ENCODE measurements at regions not wholly inside any gene's neighbourhood (a gene's known extent, or its start where the extent isn't known, plus 50 kb on each side); places are given as distances from the start of the nearest gene placed in this dataset.

DNA sequence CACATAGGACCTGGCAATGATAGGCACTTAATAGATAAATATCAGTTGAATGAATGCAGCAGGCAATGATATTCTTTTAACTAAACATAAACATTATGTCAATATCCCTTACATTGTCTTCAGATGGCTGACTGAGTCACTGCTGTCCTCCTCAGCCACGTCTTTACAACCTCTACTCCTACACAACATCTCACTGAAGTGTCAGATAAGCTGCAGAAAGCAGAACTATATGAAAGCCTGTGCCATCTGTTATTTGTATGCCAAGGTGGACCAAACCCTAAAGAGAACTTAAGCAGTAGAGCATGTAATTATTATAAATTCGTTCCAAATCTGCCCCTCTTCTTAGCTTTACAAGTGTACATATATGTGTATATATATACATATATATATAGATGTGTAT is 271.2 kb downstream of the RASEF start:
- DNase-seq (ENCODE audit: low spot score in 2 of 2), result no peak
- H3K4me3 ChIP-seq (ENCODE audit: low read depth, poor library complexity, severe bottlenecking), result no peak overlapping the region
- WGBS, 2 donors, result 53 to 79% methylated on average over 2 of the region's 2 CpGs
- intact Hi-C loops (cut with DNase I; ENCODE audit: low total_unique reads), result no loop called here
- TF ChIP-seq POLR2A (IDR thresholded peaks at IDR 0.05), result no peak
- TF ChIP-seq, protein P1, sequence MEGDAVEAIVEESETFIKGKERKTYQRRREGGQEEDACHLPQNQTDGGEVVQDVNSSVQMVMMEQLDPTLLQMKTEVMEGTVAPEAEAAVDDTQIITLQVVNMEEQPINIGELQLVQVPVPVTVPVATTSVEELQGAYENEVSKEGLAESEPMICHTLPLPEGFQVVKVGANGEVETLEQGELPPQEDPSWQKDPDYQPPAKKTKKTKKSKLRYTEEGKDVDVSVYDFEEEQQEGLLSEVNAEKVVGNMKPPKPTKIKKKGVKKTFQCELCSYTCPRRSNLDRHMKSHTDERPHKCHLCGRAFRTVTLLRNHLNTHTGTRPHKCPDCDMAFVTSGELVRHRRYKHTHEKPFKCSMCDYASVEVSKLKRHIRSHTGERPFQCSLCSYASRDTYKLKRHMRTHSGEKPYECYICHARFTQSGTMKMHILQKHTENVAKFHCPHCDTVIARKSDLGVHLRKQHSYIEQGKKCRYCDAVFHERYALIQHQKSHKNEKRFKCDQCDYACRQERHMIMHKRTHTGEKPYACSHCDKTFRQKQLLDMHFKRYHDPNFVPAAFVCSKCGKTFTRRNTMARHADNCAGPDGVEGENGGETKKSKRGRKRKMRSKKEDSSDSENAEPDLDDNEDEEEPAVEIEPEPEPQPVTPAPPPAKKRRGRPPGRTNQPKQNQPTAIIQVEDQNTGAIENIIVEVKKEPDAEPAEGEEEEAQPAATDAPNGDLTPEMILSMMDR (IDR thresholded peaks at IDR 0.05), result no peak

GRCh38 chr9:82797534-82797933 is 265.4 kb downstream of the RASEF start:
- TF ChIP-seq, protein P1 (IDR thresholded peaks at IDR 0.05), result no peak
- TF ChIP-seq POLR2A (IDR thresholded peaks at IDR 0.05), result no peak
- WGBS, 2 donors, result 41 to 42% methylated on average over 3 of the region's 3 CpGs
- no peak for DNase-seq (ENCODE audit: low spot score in 2 of 2)
- intact Hi-C loops (cut with DNase I; ENCODE audit: low total_unique reads), result no loop called here
- no peak overlapping the region for H3K4me3 ChIP-seq (ENCODE audit: low read depth, poor library complexity, severe bottlenecking)

GRCh38 chr9:82799286-82799685 is 263.7 kb downstream of the RASEF start:
- WGBS, 2 donors, result 80 to 86% methylated on average over 4 of the region's 4 CpGs
- no peak overlapping the region for H3K4me3 ChIP-seq (ENCODE audit: low read depth, poor library complexity, severe bottlenecking)
- DNase-seq (ENCODE audit: low spot score in 2 of 2), result no peak
- TF ChIP-seq, protein P1 (IDR thresholded peaks at IDR 0.05), result no peak
- TF ChIP-seq POLR2A (IDR thresholded peaks at IDR 0.05), result no peak
- intact Hi-C loops (cut with DNase I; ENCODE audit: low total_unique reads), result no loop called here

DNA sequence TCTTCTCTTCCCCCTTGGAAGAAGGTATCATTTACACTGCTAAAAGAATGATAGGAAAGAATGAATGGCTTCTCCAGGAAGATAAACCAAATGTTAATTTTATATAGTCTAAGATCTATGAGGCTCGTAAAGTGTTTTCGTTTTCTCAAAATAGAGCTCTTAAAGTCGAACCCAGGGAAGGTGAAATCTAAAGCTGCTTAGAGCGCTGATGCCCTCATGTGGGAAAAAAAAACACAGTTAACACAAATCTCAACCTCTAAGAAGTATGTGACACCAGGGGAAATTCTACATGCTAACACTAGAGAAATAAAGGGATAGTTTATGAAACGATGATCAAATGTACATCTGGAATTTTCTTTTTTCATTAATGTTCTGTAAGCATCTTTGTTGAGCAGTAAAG is 257.9 kb downstream of the RASEF start:
- no peak for DNase-seq (ENCODE audit: low spot score in 2 of 2)
- intact Hi-C loops (cut with DNase I; ENCODE audit: low total_unique reads), result no loop called here
- no peak overlapping the region for H3K4me3 ChIP-seq (ENCODE audit: low read depth, poor library complexity, severe bottlenecking)
- TF ChIP-seq, protein P1 (IDR thresholded peaks at IDR 0.05), result no peak
- no peak for TF ChIP-seq POLR2A (IDR thresholded peaks at IDR 0.05)
- WGBS, 2 donors, result 56 to 67% methylated on average over 5 of the region's 5 CpGs

DNA sequence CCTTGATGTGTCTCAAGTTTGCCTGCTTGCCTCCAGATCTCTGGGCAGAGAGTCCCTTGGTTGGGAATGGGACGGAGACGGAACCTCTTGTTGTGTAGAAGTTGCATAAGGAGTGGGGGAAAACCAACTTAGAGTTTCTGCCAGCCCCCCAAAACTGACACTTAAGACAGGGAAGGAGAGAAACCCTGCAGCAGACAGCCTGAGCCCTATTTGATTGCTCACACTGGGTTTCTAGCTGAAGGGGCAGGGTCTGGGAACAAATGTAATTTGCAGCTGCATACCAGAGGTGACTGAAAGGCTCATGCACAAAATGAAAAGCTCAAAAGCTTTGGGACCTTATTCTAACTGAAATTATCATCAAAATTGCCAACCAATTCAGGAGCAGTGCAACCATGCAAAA is 254.5 kb downstream of the RASEF start:
- 84 to 92% methylated on average over 2 of the region's 2 CpGs for WGBS, 2 donors
- TF ChIP-seq, protein P1 (IDR thresholded peaks at IDR 0.05), result no peak
- TF ChIP-seq POLR2A (IDR thresholded peaks at IDR 0.05), result no peak
- H3K4me3 ChIP-seq (ENCODE audit: low read depth, poor library complexity, severe bottlenecking), result no peak overlapping the region
- intact Hi-C loops (cut with DNase I; ENCODE audit: low total_unique reads), result no loop called here
- no peak for DNase-seq (ENCODE audit: low spot score in 2 of 2)

DNA sequence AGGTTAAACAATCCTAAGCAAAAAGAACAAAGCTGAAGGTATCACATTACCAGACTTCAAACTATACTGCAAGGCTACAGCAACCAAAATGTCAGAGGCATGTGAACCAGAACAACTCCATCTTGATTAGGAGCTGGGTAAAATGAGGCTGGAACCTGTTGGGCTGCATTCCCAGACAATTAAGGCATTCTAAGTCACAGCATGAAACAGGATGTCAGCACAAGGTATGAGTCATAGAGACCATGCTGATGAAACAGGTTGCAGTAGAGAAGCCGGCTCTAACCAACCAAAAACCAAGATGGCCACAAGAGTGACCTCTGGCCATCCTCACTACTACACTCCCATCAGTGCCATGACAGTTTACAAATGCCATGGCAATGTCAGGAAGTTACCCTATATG is 252.0 kb downstream of the RASEF start:
- no peak for DNase-seq (ENCODE audit: low spot score in 2 of 2)
- WGBS, 2 donors, result 55 to 73% methylated on average over 1 of the region's 1 CpG
- H3K4me3 ChIP-seq (ENCODE audit: low read depth, poor library complexity, severe bottlenecking), result no peak overlapping the region
- TF ChIP-seq POLR2A (IDR thresholded peaks at IDR 0.05), result no peak
- TF ChIP-seq, protein P1 (IDR thresholded peaks at IDR 0.05), result no peak
- intact Hi-C loops (cut with DNase I; ENCODE audit: low total_unique reads), result no loop called here

Data from lower leg skin (tissue), 4 donors.